ENCODE measurements at regions not wholly inside any gene's neighbourhood (a gene's known extent, or its start where the extent isn't known, plus 50 kb on each side); places are given as distances from the start of the nearest gene placed in this dataset.
A peak's percentile ranks its signal among the peaks of the same experiment; 100 is the strongest.
"Not testable (repeated sequence)": the region's sequence is repeated elsewhere in the genome, so short reads cannot be mapped to it uniquely, and the experiment has no call there.

DNA sequence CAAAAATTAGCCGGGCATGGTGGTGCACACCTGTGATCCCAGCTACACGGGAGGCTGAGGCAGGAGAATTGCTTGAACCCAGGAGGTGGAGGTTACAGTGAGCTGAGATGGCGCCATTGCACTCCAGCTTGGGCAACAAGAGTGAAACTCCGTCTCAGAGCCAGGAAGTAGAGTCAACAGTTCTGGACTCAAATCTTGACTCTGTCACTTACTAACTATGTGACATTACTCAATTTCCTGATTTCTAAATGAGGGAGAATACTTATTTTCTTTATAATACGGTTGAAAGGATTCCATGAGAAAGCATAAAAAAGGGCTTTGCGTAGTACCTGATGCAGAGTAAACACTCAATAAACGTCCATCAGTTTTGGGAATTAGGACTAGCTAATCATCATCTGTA is 350.7 kb downstream of the SHQ1 start:
- not testable (repeated sequence) for DNase-seq (ENCODE audit: insufficient read length, low spot score)

DNA sequence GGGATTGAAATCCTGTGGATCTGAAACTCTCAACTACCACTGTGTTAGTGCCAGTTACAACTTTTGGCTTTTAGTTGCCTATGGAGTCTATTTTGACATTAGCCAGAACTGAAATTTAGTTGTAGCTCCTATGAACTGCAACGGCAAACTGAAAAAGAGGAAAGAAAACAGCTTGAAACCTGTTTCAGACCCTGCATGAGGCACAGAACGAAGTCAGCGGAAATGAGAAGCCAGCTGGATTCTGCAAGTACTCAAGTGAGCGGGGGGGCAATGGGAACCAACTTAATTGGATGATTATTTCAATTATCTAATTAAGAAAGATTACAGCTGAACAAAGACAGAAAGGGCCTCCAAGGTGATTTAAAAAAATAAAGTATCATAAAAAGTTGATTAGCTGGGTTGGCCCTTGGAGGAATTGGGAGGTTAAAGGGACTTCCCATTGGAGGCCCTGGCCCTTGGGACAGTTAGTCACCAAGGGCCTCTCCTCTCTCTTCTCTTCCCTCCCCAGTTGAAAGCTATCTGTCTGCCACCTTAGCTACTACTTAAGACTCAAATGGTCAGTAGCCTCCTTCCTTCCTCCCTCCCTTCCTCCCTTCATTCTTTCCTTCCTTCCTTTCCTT is 352.1 kb downstream of the SHQ1 start:
- no peak for FAIRE-seq
- DNase-seq (ENCODE audit: insufficient read length, low spot score), result no peak

More for the DNA sequence above, 350.7 kb downstream of the SHQ1 start:
- FAIRE-seq, result not testable (repeated sequence)

DNA sequence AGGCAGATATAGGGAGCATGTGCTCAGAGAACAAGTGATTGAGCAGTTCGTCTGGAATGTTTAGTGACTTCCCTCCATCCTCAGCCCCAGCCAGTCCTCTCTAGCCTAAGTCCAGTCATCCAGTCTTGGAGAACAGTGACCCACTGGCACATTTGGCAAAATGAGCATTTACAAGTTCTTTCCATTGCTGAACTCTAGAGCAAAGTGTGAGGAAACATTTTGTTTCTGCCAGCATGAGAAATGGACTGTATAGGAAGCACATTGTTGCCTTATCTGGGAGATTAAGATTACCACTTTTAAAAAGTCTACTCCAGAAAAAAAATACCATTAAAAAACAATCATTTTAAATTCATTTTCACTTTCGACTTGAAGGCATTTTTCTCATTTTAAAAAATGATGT is 353.6 kb downstream of the SHQ1 start:
- no peak for DNase-seq (ENCODE audit: insufficient read length, low spot score)
- no peak for FAIRE-seq

DNA sequence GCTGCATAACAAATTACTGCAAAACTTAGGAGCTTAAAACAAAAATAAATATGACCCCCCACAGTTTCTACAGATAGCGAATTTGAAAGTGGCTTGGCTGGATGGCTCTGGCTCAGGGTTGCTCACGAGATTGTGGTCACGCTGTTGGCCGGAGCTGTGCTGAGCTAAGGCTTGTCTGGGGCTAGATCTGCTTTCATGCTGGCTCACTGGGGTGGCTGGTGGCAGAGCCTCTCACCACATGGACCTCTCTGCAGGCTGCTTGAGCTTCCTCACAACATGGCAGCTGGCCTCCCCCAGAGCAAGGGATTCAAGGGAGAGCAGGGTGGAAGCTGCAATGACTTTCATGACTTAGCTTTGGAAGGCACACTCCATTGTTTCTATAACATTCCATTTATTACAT is 354.1 kb downstream of the SHQ1 start:
- DNase-seq (ENCODE audit: insufficient read length, low spot score), result no peak
- FAIRE-seq, result no peak

DNA sequence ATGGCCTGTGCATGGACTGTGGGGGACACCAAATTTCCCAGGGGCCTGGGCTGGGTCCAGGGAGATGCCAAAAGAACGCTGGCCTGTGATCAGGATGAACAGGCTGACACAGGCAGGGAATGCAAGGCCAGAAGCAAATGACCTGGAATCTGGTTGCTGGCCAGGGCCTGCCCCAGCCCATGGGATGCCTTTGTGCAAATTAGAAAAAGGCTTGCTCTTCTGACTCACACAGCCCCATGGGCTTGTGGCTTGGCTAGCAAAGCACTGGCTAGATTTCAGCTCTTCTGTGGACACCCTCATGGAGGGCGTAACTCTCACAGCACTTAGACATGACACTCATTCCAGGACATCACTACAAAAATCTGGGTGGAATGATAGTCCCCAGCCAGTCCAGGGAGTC is 356.0 kb downstream of the SHQ1 start:
- FAIRE-seq (peak; percentile 79), DNase-seq (ENCODE audit: insufficient read length, low spot score) (peak; percentile 51)

GRCh38 chr3:72490688-72491435 is 357.4 kb downstream of the SHQ1 start:
- FAIRE-seq (no peak), DNase-seq (ENCODE audit: insufficient read length, low spot score) (no peak)

DNA sequence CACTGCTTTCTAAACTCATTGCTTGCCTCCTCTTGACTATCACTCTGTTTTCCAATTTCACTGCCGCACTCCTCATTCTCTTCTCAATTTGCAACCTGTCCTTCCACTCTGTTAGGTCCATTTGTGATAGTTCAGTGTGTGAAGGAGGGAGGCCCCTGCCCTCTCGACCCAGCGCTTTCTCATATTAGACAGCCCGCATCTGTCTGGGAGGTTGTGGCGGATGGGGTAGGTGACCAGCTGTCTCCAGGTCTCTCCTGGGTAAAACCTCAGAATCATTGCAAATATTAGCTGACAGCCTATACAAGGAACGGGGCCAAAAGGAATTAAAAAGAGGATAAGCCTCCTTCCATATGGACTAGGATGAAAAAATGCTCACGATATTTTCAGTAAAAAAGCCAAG is 358.3 kb downstream of the SHQ1 start:
- FAIRE-seq, result no peak
- no peak for DNase-seq (ENCODE audit: insufficient read length, low spot score)

DNA sequence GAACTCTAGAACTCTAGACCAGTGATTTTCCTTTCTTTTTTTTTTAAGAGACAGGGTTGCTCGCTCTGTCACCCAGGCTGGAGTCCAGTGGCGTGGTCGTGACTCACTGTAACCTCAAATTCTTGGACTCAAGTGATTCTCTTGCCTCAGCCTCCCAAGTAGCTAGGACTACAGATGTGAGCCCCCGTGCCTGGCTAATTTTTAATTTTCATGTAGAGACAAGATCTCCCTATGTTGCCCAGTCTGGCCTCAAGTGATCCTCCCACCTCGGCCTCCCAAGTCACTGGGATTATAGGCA is 359.6 kb downstream of the SHQ1 start:
- FAIRE-seq, result no peak

GRCh38 chr3:72487946-72488737 is 360.1 kb downstream of the SHQ1 start:
- no peak for DNase-seq (ENCODE audit: insufficient read length, low spot score)
- no peak for FAIRE-seq

More for the DNA sequence above, 359.6 kb downstream of the SHQ1 start:
- no peak for DNase-seq (ENCODE audit: insufficient read length, low spot score)

DNA sequence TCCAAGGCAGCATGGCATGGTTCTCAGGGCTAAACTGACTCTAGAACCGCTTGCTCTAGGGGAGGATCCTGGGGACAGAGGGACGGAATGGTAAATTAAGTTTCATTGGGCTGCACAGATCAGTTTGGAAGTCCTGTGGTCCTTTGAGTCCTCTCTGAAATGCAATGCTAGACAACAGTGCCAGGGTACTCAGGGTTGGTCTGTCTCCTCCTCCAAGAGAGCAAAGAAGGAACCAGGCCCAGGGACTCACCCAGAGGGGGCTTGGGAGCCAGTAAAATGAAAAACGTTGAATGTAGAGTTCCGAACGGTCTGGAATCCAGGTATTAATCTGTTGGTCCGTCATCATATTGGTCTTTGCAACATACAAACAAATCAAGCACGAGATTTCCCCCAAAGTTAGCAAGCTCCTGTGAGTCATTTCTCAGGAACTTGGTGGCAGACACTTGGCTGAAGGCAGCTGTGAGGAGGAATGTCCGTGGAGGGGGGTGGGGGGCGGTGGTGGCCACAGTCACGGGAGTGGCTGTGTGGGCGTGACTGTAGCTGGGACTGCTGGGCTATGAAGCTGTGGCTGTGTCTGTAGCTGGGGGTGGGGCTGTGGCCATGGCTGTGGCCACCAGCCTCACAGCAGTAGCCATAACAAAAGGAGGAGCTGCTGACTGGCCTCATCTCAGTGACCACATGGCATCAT is 361.0 kb downstream of the SHQ1 start:
- peak; percentile 94 for FAIRE-seq
- DNase-seq (ENCODE audit: insufficient read length, low spot score), result peak; percentile 87

DNA sequence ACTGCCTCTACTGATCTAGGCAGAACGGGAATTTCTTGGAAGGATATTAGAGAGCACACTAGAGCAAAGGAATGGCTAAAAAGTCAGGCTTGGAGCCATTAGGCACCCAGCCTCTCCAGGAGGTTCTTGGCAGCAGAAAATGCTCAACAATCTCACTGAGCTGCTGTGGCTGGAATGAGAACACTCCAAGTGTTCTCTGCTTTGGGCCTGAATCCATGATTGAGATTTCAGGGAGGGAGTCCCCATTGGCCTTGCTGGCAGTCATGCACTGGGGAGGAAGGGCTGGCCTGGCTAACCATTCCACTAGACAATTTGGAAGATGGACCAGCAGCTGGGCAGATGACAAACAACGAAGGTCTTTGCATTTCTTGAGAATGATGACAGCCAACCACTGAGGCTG is 362.6 kb downstream of the SHQ1 start:
- DNase-seq (ENCODE audit: insufficient read length, low spot score) (no peak), FAIRE-seq (no peak)

DNA sequence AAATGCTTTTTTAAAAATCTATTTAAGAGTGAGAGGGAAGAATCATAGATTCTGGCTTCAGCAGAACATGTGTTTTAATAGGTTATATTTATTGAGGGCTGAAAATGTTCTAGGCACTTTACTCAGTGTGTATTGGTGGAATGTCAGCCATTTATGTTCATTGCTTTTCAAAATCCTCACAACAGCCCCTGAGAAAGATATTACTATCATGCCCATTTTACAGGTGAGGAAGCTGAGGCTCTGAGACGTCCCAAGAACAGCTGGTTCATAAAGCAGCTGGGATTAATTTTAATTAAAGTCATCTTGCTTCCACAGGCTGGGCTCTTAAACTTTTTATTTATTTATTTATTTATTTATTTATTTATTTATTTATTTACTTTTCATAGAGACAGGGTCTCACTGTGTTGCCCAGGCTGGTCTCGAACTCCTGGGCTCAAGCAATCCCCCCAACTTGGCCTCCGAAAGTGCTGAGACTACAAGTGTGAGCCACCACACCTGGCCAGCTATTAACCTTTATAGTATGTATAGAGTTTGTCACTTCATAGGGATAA is 364.6 kb downstream of the SHQ1 start:
- DNase-seq (ENCODE audit: insufficient read length, low spot score), result no peak
- FAIRE-seq, result no peak

GRCh38 chr3:72482589-72483321 is 365.5 kb downstream of the SHQ1 start:
- FAIRE-seq, result peak; percentile 49
- DNase-seq (ENCODE audit: insufficient read length, low spot score), result peak; percentile 75

GRCh38 chr3:72481542-72481941 is 366.7 kb downstream of the SHQ1 start:
- FAIRE-seq (peak; percentile 52), DNase-seq (ENCODE audit: insufficient read length, low spot score) (no peak)

DNA sequence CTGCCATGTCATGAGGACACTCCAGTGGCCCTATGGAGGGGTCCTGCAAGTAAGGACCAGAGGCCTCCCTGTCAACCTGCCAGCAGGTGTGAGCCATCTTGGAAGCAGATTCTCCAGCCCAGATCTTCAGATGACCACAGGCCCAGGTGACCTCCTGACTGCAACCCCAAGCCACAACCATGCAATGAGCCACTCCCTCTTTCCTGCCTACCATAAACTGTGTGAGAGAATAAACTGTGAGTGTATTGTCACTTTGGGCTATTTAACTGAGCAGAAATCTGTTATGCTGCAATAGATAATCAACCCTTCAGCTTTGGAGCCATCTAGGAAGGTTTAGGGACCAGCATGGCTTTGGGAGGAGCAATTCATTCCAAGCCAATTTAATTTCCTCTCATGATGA is 367.9 kb downstream of the SHQ1 start:
- FAIRE-seq (no peak), DNase-seq (ENCODE audit: insufficient read length, low spot score) (no peak)

- DNase-seq (ENCODE audit: insufficient read length, low spot score) (no peak), FAIRE-seq (no peak)
Observed at GRCh38 chr3:72479651-72480215, 368.5 kb downstream of the SHQ1 start.

DNA sequence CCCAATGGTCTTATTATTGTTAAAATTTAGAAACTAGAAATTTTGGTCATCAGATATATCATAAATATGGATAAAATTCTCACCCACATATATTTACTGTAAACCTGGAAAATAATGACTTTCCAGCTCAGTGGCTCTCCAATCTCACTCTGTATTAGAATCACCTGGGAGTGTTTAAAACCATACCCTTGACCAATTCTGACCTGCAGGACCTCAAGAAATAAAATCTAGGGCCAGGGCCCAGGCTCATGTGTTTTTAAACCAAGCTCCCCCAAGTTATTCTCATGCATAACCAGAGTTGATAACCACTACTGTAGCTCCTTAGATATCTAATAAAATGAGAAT is 372.1 kb downstream of the SHQ1 start:
- DNase-seq (ENCODE audit: insufficient read length, low spot score), result no peak
- FAIRE-seq, result no peak

GRCh38 chr3:72475258-72476138 is 372.7 kb downstream of the SHQ1 start:
- DNase-seq (ENCODE audit: insufficient read length, low spot score) (no peak), FAIRE-seq (no peak)

- no peak for DNase-seq (ENCODE audit: insufficient read length, low spot score)
- FAIRE-seq, result no peak
Observed at GRCh38 chr3:72474775-72475174, 373.5 kb downstream of the SHQ1 start.

All from HTR-8/SVneo (cell line).